AG09309 (cell line): ENCODE measurements at regions not wholly inside any gene's neighbourhood (a gene's known extent, or its start where the extent isn't known, plus 50 kb on each side); places are given as distances from the start of the nearest gene placed in this dataset.

Experiments used
- DNase-seq: peaks from one replicate; pipeline ENCODE4 v3.0.0-alpha.2; 2010; ENCODE audit warnings: low read depth
- H3K4me3 ChIP-seq: 2 replicates; pipeline ENCODE4 v1.5.1; 2011; ENCODE audit warnings: mild to moderate bottlenecking, low read depth, low read length, moderate library complexity; ENCODE audit not compliant: control insufficient read depth
- TF ChIP-seq, protein P1 (sequence below): IDR thresholded peaks from 2 replicates; pipeline ENCODE4 v1.5.1; 2011; ENCODE audit warnings: mild to moderate bottlenecking, low read depth, low read length, inconsistent platforms; ENCODE audit not compliant: insufficient read depth, control insufficient read depth; ENCODE audit errors: missing control alignments

DNA sequence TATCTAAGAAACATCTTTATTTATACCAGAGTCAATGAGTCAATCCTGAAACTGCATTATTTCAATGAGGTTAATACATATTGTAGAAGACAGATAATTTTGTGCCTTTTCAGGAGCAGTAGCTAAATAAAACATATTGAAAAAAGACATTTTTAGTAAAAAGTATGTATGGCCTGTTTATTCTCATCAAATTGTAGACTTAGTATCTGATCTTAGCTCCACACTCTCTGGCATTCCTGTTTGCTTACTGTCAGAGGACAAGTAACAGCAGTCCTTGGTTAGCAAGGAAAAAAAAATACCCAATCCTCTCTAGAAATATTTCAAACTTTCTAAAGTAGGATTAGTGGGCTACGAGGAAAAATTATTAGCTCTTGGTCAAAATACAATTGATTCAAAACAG is 50.5 kb upstream of the GUCY1A1 start:
- no peak overlapping the region for H3K4me3 ChIP-seq
- TF ChIP-seq, protein P1, sequence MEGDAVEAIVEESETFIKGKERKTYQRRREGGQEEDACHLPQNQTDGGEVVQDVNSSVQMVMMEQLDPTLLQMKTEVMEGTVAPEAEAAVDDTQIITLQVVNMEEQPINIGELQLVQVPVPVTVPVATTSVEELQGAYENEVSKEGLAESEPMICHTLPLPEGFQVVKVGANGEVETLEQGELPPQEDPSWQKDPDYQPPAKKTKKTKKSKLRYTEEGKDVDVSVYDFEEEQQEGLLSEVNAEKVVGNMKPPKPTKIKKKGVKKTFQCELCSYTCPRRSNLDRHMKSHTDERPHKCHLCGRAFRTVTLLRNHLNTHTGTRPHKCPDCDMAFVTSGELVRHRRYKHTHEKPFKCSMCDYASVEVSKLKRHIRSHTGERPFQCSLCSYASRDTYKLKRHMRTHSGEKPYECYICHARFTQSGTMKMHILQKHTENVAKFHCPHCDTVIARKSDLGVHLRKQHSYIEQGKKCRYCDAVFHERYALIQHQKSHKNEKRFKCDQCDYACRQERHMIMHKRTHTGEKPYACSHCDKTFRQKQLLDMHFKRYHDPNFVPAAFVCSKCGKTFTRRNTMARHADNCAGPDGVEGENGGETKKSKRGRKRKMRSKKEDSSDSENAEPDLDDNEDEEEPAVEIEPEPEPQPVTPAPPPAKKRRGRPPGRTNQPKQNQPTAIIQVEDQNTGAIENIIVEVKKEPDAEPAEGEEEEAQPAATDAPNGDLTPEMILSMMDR: no peak
- DNase-seq: no peak

DNA sequence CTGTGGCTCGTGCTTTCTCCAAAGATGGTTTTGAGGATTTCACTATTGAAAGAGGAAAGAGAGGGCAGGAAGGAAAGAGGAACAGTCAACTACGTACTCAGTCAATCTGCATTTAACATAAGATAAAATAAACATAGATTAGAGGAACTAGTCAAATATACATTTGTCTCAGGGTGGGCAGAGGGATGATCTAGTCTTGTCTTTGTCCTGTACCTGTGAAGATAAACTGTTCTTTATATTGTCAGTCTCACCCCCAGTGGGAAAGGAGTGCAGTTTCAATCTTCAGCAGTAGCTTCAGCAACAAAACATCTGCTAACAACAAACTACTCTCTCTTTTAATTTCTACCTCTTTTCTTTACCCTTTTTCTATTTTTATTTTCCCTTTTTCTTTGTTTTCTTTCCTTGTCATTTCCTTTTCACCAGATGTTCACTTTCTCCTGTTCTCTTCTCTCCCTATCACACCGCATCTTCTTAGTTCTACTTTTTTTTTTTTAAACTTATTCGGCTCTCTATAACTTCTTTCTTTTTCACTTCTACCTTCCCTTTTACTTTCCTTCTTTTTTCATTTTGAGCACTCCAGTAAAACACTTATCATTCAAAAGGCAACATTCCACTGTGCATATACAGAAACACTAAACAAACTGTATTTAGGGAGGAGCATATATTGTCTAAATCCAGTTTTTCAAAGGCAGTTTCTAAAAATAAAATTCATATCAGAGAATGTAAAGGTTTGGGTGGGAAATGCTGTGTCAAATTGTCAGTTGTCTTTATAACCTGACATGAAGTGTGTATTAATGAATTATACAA is 51.4 kb upstream of the GUCY1A1 start:
- TF ChIP-seq, protein P1: no peak
- no peak overlapping the region for H3K4me3 ChIP-seq
- DNase-seq: no peak

DNA sequence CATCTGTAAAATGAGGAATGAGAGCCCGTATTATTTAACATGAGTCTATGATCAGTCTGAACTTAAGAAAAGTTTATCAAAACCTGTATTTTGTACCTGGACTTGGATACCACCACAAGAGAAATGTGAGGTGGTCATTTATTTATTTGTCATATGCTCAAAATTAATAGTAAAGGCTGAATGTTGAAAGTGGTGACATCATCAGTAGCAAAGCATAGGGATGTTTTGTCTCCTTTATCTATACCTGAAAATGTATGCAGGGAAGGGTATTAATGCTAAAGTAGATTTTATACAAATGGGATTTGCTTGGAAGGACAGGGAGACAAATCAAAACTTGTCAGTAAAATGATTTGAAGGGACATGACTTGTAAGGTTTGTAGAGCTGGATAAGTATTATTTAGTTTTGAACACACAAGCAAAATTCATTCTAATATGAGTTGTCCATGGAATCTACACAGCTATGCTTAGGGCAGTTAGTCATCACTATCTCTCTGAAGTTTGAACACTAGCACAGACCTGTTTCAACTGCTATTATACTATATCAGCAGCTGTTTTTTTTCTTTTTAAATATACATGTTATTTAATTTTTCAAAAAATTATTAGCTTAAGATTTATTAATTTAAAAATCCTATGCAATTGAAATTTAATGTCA is 52.4 kb upstream of the GUCY1A1 start:
- H3K4me3 ChIP-seq: no peak overlapping the region
- no peak for DNase-seq
- TF ChIP-seq, protein P1: no peak

DNA sequence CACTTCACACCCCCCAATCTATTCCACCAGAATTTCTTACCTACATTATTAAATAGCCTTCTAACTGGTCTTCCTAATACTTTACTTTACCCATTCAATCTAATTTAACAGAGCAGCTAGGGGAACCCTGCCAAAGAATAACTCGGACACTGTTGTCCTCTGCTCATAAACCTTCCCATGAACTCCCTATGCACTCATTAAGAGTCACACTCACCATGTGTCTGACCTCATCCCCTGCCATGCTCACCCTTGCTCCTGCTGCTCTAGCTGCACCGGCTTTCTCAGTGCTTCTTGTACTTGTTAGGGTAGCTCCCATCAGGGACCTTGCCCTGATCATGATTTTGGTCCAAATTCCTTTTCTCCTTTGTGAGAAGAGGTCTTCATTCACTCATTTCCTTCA is 54.6 kb upstream of the GUCY1A1 start:
- H3K4me3 ChIP-seq: no peak overlapping the region
- DNase-seq: no peak
- TF ChIP-seq, protein P1: no peak

DNA sequence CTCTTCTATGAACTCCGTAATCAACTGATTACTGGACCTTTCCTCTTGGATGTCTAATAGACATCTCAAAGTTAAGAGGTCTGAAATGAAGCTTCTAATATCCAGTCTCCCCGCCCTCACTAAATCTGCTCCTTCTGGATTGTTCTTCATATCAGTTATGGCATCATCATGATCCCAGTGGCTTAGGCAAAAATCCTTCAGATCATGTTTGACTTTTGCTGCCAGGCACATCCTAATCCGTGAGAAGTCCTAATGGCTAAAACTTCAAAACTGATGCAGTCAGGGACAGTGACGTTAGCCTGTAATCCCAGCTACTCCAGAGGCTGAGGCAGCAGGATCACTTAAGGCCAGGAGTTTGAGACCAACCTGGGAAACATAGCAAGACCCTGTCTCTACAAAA is 55.1 kb upstream of the GUCY1A1 start:
- no peak overlapping the region for H3K4me3 ChIP-seq
- no peak for DNase-seq
- TF ChIP-seq, protein P1: no peak

DNA sequence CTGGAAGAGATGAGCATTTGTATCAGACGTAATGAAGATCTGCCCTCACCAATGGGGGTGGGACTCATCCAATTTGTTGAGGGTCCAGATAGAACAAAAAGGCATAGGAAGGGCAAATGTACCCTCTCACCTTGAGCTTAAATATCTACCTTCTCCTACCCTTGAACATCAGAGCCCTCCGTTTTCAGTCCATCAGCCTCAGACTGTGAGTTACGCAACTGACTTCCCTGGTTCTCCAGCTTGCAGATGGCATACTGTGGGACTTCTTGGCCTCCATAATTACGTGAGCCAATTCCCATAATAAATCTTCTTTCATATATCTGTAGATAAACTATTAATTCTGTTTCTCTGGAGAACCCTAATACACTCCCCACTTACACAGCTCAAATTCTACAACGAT is 56.5 kb upstream of the GUCY1A1 start:
- DNase-seq: no peak
- H3K4me3 ChIP-seq: no peak overlapping the region
- TF ChIP-seq, protein P1: no peak
